Gastrocnemius medialis (tissue), 4 donors: ENCODE measurements at regions not wholly inside any gene's neighbourhood (a gene's known extent, or its start where the extent isn't known, plus 50 kb on each side); places are given as distances from the start of the nearest gene placed in this dataset.
"Not testable (repeated sequence)": the region's sequence is repeated elsewhere in the genome, so short reads cannot be mapped to it uniquely, and the experiment has no call there.

ENCODE experiments used
- ATAC-seq, 2 donors: fragments of 150-250 bp; one replicate each; pipeline ENCODE4 v1.9.1; 2016
- DNase-seq, 2 donors: peaks; one replicate each; pipeline ENCODE4 v3.0.0-alpha.2; 2019
- H3K27ac ChIP-seq, 4 donors: fragments of 200-600 bp; sonication (generic); 1 replicate in 1 of 4; 2 replicates in 3 of 4; pipeline ENCODE4 v1.5.1; 2016 to 2018; ENCODE audit warnings: mild to moderate bottlenecking in 2 of 4, moderate library complexity in 1 of 4
- H3K27me3 ChIP-seq, 3 donors: fragments of 200-600 bp; sonication (generic) in 2 of 3; 1 replicate in 1 of 3; 2 replicates in 2 of 3; pipeline versions ENCODE4 v1.5.1 to v1.6.0; 2016 to 2019; ENCODE audit warnings: mild to moderate bottlenecking in 1 of 3, moderate library complexity in 1 of 3
- H3K36me3 ChIP-seq, 2 donors: fragments of 200-600 bp; sonication (generic) in 1 of 2; one replicate each; pipeline ENCODE4 v1.5.1; 2017 to 2018
- H3K4me1 ChIP-seq, 2 donors: fragments of 200-600 bp; sonication (generic) in 1 of 2; one replicate each; pipeline ENCODE4 v1.5.1; 2016 to 2017; ENCODE audit warnings: mild to moderate bottlenecking in 2 of 2
- H3K4me3 ChIP-seq, 4 donors: fragments of 200-600 bp; sonication (generic) in 3 of 4; 1 replicate in 1 of 4; 2 replicates in 3 of 4; pipeline ENCODE4 v1.5.1; 2016 to 2019; ENCODE audit warnings: mild to moderate bottlenecking in 2 of 4
- H3K9me3 ChIP-seq, 3 donors: fragments of 200-600 bp; sonication (generic) in 2 of 3; 1 replicate in 1 of 3; 2 replicates in 2 of 3; pipeline ENCODE4 v1.5.1; 2016 to 2019
- CTCF ChIP-seq, 5 experiments: fragments of 450-650 bp in 3 of 5; fragments of 200-600 bp in 2 of 5; sonication (generic) in 2 of 5; IDR thresholded peaks in 4 of 5; conservative IDR thresholded peaks in 1 of 5; 1 replicate in 4 of 5; 2 replicates in 1 of 5; pipeline ENCODE4 v1.5.1; 2016 to 2019; ENCODE audit warnings: antibody characterized with exemption in 5 of 5, mild to moderate bottlenecking in 3 of 5, moderate library complexity in 3 of 5
- POLR2A ChIP-seq, 2 donors: fragments of 450-650 bp; IDR thresholded peaks; one replicate each; pipeline ENCODE4 v1.6.1; 2017; ENCODE audit warnings: antibody characterized with exemption in 2 of 2, mild to moderate bottlenecking in 2 of 2, moderate library complexity in 2 of 2
- in situ Hi-C, 4 donors: fragments of 200-750 bp; cut with MboI; loops; one replicate each; pipeline versions ENCODE4 v1.15.0 to v1.8.0; 2017; ENCODE audit warnings: low sequenced_read_pairs in 4 of 4
- intact Hi-C: fragments of 100-400 bp; cut with DNase I; formaldehyde crosslinking; loops from one replicate; pipeline ENCODE4 v1.15.1; 2023; ENCODE audit warnings: low total_unique reads

- intact Hi-C loops, result no loop called here
- in situ Hi-C loops, result no loop called here
Measured at GRCh38 chr21:33967086-33967571, 51.5 kb upstream of the ATP5PO start.

GRCh38 chr21:33966324-33966949, 50.8 kb upstream of the ATP5PO start:
- Histone ChIP-seq H3K4me1 (peaks cover 19 to 21% of the 10 kb centered on the region in 2 donors), H3K27me3 (no peaks in the 10 kb centered on the region), H3K9me3 (no peaks in the 10 kb centered on the region), H3K36me3 (no peaks in the 10 kb centered on the region), H3K4me3 (no peak overlapping the region), H3K27ac (no peak overlapping the region)
- intact Hi-C loops, result no loop called here
- no peak for TF ChIP-seq POLR2A (IDR thresholded peaks at IDR 0.05)
- no peak for TF ChIP-seq CTCF (IDR thresholded peaks at IDR 0.05 in 4 of 5, conservative IDR thresholded peaks at IDR 0.05 in 1 of 5)
- no peak for DNase-seq
- in situ Hi-C loops, result no loop called here
- no peak for ATAC-seq

More at GRCh38 chr21:33967086-33967571, 51.5 kb upstream of the ATP5PO start:
- ATAC-seq, result no peak
- H3K27me3 ChIP-seq, result no peaks in the 10 kb centered on the region
- H3K9me3 ChIP-seq, result no peaks in the 10 kb centered on the region
- DNase-seq, result no peak
- no peak overlapping the region for H3K27ac ChIP-seq
- H3K4me3 ChIP-seq, result no peak overlapping the region
- H3K36me3 ChIP-seq, result no peaks in the 10 kb centered on the region
- TF ChIP-seq POLR2A (IDR thresholded peaks at IDR 0.05), result no peak
- TF ChIP-seq CTCF (IDR thresholded peaks at IDR 0.05 in 4 of 5, conservative IDR thresholded peaks at IDR 0.05 in 1 of 5), result no peak
- peaks cover 19 to 21% of the 10 kb centered on the region in 2 donors for H3K4me1 ChIP-seq

- intact Hi-C loops, ATAC-seq, in situ Hi-C loops: not testable (repeated sequence)
Measured at GRCh38 chr21:33965662-33966061, 50.1 kb upstream of the ATP5PO start.

More at GRCh38 chr21:33965662-33966061, 50.1 kb upstream of the ATP5PO start:
- not testable (repeated sequence) for H3K27me3 ChIP-seq, DNase-seq, H3K36me3 ChIP-seq, H3K4me3 ChIP-seq, H3K27ac ChIP-seq, H3K9me3 ChIP-seq
- H3K4me1 ChIP-seq, result peaks cover 19 to 21% of the 10 kb centered on the region in 2 donors
